Bronchial epithelial cell (primary cell): ENCODE measurements at regions not wholly inside any gene's neighbourhood (a gene's known extent, or its start where the extent isn't known, plus 50 kb on each side); places are given as distances from the start of the nearest gene placed in this dataset.

ENCODE experiments used
- DNase-seq: peaks from one replicate; pipeline ENCODE4 v3.0.0-alpha.2; 2010; ENCODE audit warnings: low read depth
- FAIRE-seq: peaks from 2 replicates; lab custom pipeline; 2011; peaks lifted over from hg19 to GRCh38; lab: Jason Lieb, UNC
- H3K27me3 ChIP-seq: 2 replicates; pipeline ENCODE4 v1.5.1; 2011; ENCODE audit warnings: low read length; ENCODE audit not compliant: control insufficient read depth, insufficient read depth
- H3K36me3 ChIP-seq: 2 replicates; pipeline ENCODE4 v1.5.1; 2011; ENCODE audit warnings: low read length; ENCODE audit not compliant: control insufficient read depth, insufficient read depth
- H3K4me3 ChIP-seq: 2 replicates; pipeline ENCODE4 v1.5.1; 2011; ENCODE audit warnings: mild to moderate bottlenecking, low read depth, low read length, control low read depth
- TF ChIP-seq, protein P1 (sequence below): IDR thresholded peaks from 2 replicates; pipeline ENCODE4 v1.5.1; 2011; ENCODE audit warnings: mild to moderate bottlenecking, moderate library complexity, low read length, control low read depth, inconsistent platforms; ENCODE audit not compliant: insufficient read depth, severe bottlenecking

DNA sequence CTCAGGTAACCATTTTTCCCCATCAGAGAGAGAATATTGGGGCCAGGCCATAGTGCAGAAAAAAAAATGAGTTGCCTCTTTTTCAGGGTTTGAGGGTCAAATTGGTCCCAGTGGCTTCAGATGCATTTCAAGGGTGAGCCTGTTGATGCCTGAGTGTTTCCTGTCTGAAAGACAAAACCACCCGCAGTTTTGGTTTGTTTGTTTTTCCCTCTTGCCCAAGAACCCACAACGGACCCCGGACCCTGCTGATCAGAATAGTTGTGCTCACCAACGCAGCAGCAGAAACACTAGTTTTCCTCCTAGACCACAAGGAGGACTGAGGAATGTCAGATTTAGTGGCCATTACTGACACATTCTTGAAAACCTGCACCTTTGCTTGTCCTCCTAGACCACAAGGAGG is 1433.1 kb downstream of the PLA2G4A start:
- TF ChIP-seq, protein P1, sequence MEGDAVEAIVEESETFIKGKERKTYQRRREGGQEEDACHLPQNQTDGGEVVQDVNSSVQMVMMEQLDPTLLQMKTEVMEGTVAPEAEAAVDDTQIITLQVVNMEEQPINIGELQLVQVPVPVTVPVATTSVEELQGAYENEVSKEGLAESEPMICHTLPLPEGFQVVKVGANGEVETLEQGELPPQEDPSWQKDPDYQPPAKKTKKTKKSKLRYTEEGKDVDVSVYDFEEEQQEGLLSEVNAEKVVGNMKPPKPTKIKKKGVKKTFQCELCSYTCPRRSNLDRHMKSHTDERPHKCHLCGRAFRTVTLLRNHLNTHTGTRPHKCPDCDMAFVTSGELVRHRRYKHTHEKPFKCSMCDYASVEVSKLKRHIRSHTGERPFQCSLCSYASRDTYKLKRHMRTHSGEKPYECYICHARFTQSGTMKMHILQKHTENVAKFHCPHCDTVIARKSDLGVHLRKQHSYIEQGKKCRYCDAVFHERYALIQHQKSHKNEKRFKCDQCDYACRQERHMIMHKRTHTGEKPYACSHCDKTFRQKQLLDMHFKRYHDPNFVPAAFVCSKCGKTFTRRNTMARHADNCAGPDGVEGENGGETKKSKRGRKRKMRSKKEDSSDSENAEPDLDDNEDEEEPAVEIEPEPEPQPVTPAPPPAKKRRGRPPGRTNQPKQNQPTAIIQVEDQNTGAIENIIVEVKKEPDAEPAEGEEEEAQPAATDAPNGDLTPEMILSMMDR, result no peak
- DNase-seq (no peak), FAIRE-seq (no peak)
- Histone ChIP-seq H3K27me3 (no peaks in the 10 kb centered on the region), H3K36me3 (no peaks in the 10 kb centered on the region), H3K4me3 (no peak overlapping the region)

DNA sequence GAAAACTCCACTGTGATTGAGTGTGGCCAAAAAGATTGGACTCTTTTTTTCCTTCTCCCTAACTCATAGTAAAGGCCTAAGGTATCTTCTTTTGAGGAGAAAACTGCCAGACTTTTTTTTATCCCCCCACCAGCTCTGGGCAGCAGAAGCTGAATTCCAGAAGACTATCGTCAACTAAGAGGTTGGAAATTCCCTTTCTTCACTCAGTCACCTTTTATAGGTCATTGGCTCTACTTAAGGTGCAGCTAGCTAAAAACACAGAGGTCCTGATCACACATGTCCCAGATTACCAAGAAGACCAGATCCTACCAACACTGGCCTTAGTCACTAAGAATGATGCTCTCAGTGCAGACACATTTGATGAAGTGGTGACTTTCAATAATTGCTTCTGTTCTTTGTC is 1441.2 kb downstream of the PLA2G4A start:
- TF ChIP-seq, protein P1, result no peak
- no peak overlapping the region for H3K4me3 ChIP-seq
- H3K27me3 ChIP-seq, result no peaks in the 10 kb centered on the region
- FAIRE-seq (no peak), DNase-seq (peak; percentile 0)
- H3K36me3 ChIP-seq, result no peaks in the 10 kb centered on the region

DNA sequence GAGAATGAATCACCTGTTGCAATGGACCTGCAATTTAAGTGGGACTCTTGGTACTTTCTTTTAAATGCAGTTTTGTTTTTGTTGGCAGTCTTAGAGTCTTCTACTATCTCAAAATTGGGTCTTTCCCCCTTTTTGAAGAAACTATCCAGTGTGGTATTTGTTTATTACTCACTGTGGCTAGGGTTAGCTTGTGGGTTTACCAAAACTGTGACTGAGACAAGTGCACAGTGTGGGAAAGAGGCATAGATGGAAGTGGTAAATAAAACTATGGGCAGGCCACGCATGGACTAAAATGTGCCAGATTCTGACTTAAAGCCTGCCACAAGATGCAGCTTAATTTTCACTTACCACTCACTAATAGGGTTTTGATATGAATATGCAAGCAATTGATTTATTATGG is 1441.7 kb downstream of the PLA2G4A start:
- Histone ChIP-seq H3K36me3 (no peaks in the 10 kb centered on the region), H3K4me3 (no peak overlapping the region), H3K27me3 (no peaks in the 10 kb centered on the region)
- DNase-seq (no peak), FAIRE-seq (no peak)
- TF ChIP-seq, protein P1, result no peak

DNA sequence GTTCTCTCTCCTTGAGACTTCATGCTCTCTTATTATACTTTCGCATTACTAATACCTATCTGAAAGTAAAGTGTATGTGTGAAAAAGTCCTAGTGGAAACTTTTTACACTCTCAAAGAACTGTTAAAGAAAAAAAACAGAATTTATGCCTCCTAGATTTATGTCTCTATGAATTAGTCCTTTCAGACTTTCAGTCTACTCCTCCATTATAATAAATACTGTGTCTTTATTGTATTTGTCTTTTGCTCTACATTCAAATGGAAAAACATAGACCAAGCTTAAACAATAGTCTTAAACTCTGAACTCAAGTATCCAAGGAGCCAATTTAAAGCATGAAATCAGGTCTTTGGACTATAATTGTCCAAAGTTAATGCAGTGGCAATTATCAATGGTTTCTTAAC is 1449.0 kb downstream of the PLA2G4A start:
- Histone ChIP-seq H3K4me3 (no peak overlapping the region), H3K27me3 (no peaks in the 10 kb centered on the region), H3K36me3 (no peaks in the 10 kb centered on the region)
- FAIRE-seq (no peak), DNase-seq (no peak)
- TF ChIP-seq, protein P1, result no peak

DNA sequence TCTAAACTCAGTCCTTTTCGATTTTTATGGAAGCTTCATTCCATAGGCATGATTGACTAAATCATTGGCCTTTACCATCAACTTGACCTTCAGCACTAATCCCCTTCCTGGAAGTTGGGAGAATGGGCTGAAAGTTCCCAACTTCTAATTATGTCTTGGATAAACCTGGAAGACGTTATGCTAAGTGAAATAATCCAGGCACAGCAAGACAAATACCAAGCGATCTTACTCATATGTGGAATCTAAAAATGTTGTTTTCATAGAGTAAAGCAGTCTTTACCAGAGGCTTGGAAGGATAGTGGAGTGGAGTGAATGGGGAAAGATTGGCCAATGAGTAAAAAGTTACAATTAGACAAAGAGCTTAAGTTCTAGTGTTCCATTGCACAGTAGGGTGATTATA is 1453.2 kb downstream of the PLA2G4A start:
- H3K27me3 ChIP-seq, result no peaks in the 10 kb centered on the region
- H3K4me3 ChIP-seq, result no peak overlapping the region
- FAIRE-seq (no peak), DNase-seq (no peak)
- no peaks in the 10 kb centered on the region for H3K36me3 ChIP-seq
- TF ChIP-seq, protein P1, result no peak

DNA sequence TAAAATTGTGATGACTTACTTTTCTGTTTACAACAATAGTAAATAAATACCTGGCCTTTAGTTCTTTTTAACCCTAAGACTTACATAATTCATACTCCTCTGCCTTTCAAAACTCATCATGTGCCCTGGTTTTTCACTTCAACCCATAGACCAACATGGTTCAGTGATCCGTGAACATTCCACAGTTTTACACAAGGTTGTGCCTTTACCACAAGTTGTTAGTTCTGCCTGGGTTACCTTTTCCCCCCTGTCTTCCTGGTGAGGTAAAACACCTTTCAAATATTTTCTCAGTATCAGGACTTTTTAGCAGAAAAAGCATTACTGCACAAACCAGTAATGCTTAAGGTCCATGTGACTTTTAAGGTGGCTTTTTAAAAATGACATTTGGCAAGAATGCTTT is 1466.4 kb downstream of the PLA2G4A start:
- no peak overlapping the region for H3K4me3 ChIP-seq
- H3K36me3 ChIP-seq, result no peaks in the 10 kb centered on the region
- FAIRE-seq (no peak), DNase-seq (no peak)
- TF ChIP-seq, protein P1, result no peak
- H3K27me3 ChIP-seq, result no peaks in the 10 kb centered on the region
